K562 (cell line): ENCODE measurements at regions not wholly inside any gene's neighbourhood (a gene's known extent, or its start where the extent isn't known, plus 50 kb on each side); places are given as distances from the start of the nearest gene placed in this dataset.

Experiments used
- ATAC-seq: fragments of 200-7000 bp; cut with Tn5 transposase; 3 replicates; pipeline ENCODE4 v1.9.1; 2020; ENCODE audit warnings: moderate library complexity
- BruUV-seq: library from RNA; stranded (reverse); fragments of 400-500 nt; replicated peaks from 2 replicates; lab custom pipeline; 2021; lab: Mats Ljungman, UMichigan
- CTCF ChIA-PET: fragments of 300-600 bp; formaldehyde crosslinking; extraction: SDS; loops from one replicate; lab custom pipeline; 2021; ENCODE audit warnings: low intra/inter-chr PET ratio; lab: Yijun Ruan, JAX
- POLR2A ChIA-PET: fragments of 300-600, 350-650 bp; sonication (Branson Sonifier 250); formaldehyde crosslinking; extraction: SDS; loops from one replicate; lab custom pipeline; 2021; ENCODE audit warnings: antibody characterized with exemption, inconsistent platforms; lab: Yijun Ruan, JAX
- DNase-seq, 4 experiments: peaks; one replicate each; pipeline versions ENCODE4 v3.0.0 to v3.0.0-alpha.2; 2011 to 2018; ENCODE audit warnings: low spot score in 3 of 4, mixed read lengths in 3 of 4; ENCODE audit errors: extremely low read depth in 1 of 4
- FAIRE-seq: peaks from 2 replicates; lab custom pipeline; 2011; peaks lifted over from hg19 to GRCh38; lab: Jason Lieb, UNC
- H2AFZ ChIP-seq: 2 replicates; pipeline ENCODE4 v1.6.0; 2011; ENCODE audit warnings: low read depth, low read length, control low read depth, inconsistent platforms
- H3K27ac ChIP-seq: fragments of 200-600 bp; 3 replicates; pipeline ENCODE4 v1.8.0; 2011; ENCODE audit warnings: low read depth, mild to moderate bottlenecking, control low read depth, inconsistent platforms, low read length, moderate library complexity, mixed read lengths; ENCODE audit errors: extremely low read depth
- H3K27me3 ChIP-seq, 2 experiments: fragments of 300-600 bp in 1 of 2; 2 replicates in 1 of 2; 3 replicates in 1 of 2; pipeline versions ENCODE4 v1.6.0 to v1.8.0; 2011; ENCODE audit warnings: inconsistent platforms in 2 of 2, low read length in 2 of 2, mild to moderate bottlenecking in 1 of 2, mixed read lengths in 1 of 2, moderate library complexity in 1 of 2; ENCODE audit not compliant: control insufficient read depth in 2 of 2, insufficient read depth in 2 of 2
- H3K36me3 ChIP-seq: fragments of 300-600 bp; 3 replicates; pipeline ENCODE4 v1.8.0; 2011; ENCODE audit warnings: mild to moderate bottlenecking, low read length, inconsistent platforms; ENCODE audit not compliant: control insufficient read depth, insufficient read depth
- H3K4me1 ChIP-seq, 2 experiments: fragments of 200-600 bp in 1 of 2; replicated peaks in 1 of 2; 2 replicates in 1 of 2; 3 replicates in 1 of 2; pipeline versions ENCODE4 v1.5.1 to v1.8.0; 2011; ENCODE audit warnings: inconsistent platforms in 2 of 2, low read length in 2 of 2, mild to moderate bottlenecking in 1 of 2, mixed read lengths in 1 of 2, moderate library complexity in 1 of 2; ENCODE audit not compliant: control insufficient read depth in 2 of 2, insufficient read depth in 2 of 2
- H3K4me2 ChIP-seq: 2 replicates; pipeline ENCODE4 v1.6.1; 2011; ENCODE audit warnings: low read length, control low read depth, inconsistent platforms, mixed read lengths; ENCODE audit not compliant: insufficient read depth
- H3K4me3 ChIP-seq: fragments of 200-600 bp; sonication (generic), shearing (Covaris generic); 2 replicates; pipeline ENCODE4 v1.5.1; 2016; ENCODE audit warnings: control low read depth, inconsistent platforms
- H3K79me2 ChIP-seq: fragments of 200-600 bp; 3 replicates; pipeline ENCODE4 v1.8.0; 2011; ENCODE audit warnings: low read length, inconsistent platforms; ENCODE audit not compliant: control insufficient read depth, insufficient read depth
- H3K9ac ChIP-seq, 2 experiments: 2 replicates each; pipeline versions ENCODE4 v1.6.0 to v1.6.1; 2011; ENCODE audit warnings: low read depth in 2 of 2, low read length in 2 of 2, control low read depth in 1 of 2, inconsistent platforms in 1 of 2, mild to moderate bottlenecking in 1 of 2, mixed read lengths in 1 of 2; ENCODE audit not compliant: insufficient read depth in 1 of 2
- H3K9me1 ChIP-seq: one replicate; pipeline ENCODE4 v1.6.0; 2011; ENCODE audit warnings: inconsistent platforms, mild to moderate bottlenecking, low read length, moderate library complexity; ENCODE audit not compliant: control insufficient read depth, insufficient read depth
- H3K9me3 ChIP-seq: replicated peaks from 2 replicates; pipeline ENCODE4 v1.5.1; 2011; ENCODE audit warnings: low read depth, low read length, inconsistent platforms; ENCODE audit not compliant: control insufficient read depth, insufficient read depth
- H4K20me1 ChIP-seq: replicated peaks from 2 replicates; pipeline ENCODE4 v1.6.1; 2011; ENCODE audit warnings: low read length, inconsistent platforms, mixed read lengths; ENCODE audit not compliant: control insufficient read depth, insufficient read depth
- CC2D1A ChIP-seq: fragments of 450-650 bp; IDR thresholded peaks from 2 replicates; pipeline ENCODE4 v1.6.1; 2017; ENCODE audit warnings: mild to moderate bottlenecking
- FOXM1 ChIP-seq, 2 experiments: fragments of 450-650 bp in 1 of 2; sonication (generic) in 1 of 2; formaldehyde crosslinking in 1 of 2; IDR thresholded peaks; 2 replicates each; pipeline versions ENCODE4 v1.6.1 to v1.9.0; 2017 to 2022; ENCODE audit warnings: low read depth in 2 of 2, mild to moderate bottlenecking in 2 of 2, missing genetic modification reagents in 1 of 2, moderate library complexity in 1 of 2
- HLTF ChIP-seq: fragments of 450-650 bp; IDR thresholded peaks from 2 replicates; pipeline ENCODE4 v1.6.1; 2016
- JUND ChIP-seq, 2 experiments: IDR thresholded peaks; 2 replicates in 1 of 2; 3 replicates in 1 of 2; pipeline ENCODE4 v1.6.1; 2011; ENCODE audit warnings: borderline replicate concordance in 2 of 2, low read depth in 2 of 2, low read length in 2 of 2, improper control_type of control experiment in 1 of 2, missing biosample characterization in 1 of 2, missing genetic modification characterization in 1 of 2, missing genetic modification reagents in 1 of 2
- KAT8 ChIP-seq: fragments of 450-650 bp; IDR thresholded peaks from 2 replicates; pipeline ENCODE4 v1.6.1; 2016; ENCODE audit warnings: low read depth, mild to moderate bottlenecking
- MTA1 ChIP-seq: fragments of 450-650 bp; IDR thresholded peaks from 2 replicates; pipeline ENCODE4 v1.6.1; 2017; ENCODE audit warnings: borderline replicate concordance
- NR2C1 ChIP-seq, 2 experiments: fragments of 450-650 bp; IDR thresholded peaks; 2 replicates each; pipeline ENCODE4 v1.6.1; 2017; ENCODE audit warnings: mild to moderate bottlenecking in 2 of 2, antibody characterized with exemption in 1 of 2, inconsistent platforms in 1 of 2, missing compliant biosample characterization in 1 of 2, missing genetic modification characterization in 1 of 2
- NRF1 ChIP-seq, 2 experiments: fragments of 450-650 bp; IDR thresholded peaks in 1 of 2; conservative IDR thresholded peaks in 1 of 2; 2 replicates each; pipeline ENCODE4 v1.6.1; 2014; ENCODE audit warnings: mild to moderate bottlenecking in 2 of 2
- PRPF4 ChIP-seq: fragments of 200-400 bp; formaldehyde crosslinking; IDR thresholded peaks from one replicate; pipeline ENCODE4 v1.6.1; 2017; ENCODE audit warnings: low read length, low read depth, mild to moderate bottlenecking; ENCODE audit not compliant: insufficient read depth, poor library complexity, severe bottlenecking
- TFAP4 ChIP-seq: sonication (generic); formaldehyde crosslinking; IDR thresholded peaks from 2 replicates; pipeline ENCODE4 v1.8.0; 2022; ENCODE audit warnings: missing genetic modification reagents, mild to moderate bottlenecking, moderate library complexity, borderline replicate concordance
- XRCC5 ChIP-seq: fragments of 200-400 bp; formaldehyde crosslinking; IDR thresholded peaks from 2 replicates; pipeline ENCODE4 v1.6.1; 2017; ENCODE audit warnings: low read depth, mild to moderate bottlenecking, low read length
- WGBS: fragments of 100-300 bp; shearing (Covaris generic); methylation state at CpG from one replicate; pipeline ENCODE4 v1.1.6; 2016; ENCODE audit warnings: low coverage, mixed read lengths; ENCODE audit not compliant: insufficient coverage; ENCODE audit errors: missing lambda C conversion rate; 5-methylcytosine and 5-hydroxymethylcytosine counted together
- in situ Hi-C: fragments of 300-500 bp; cut with MboI; formaldehyde crosslinking; loops from 4 replicates; pipeline ENCODE4 v1.15.0; 2018; ENCODE audit warnings: inconsistent platforms, mixed read lengths
- intact Hi-C: fragments of 100-400 bp; cut with micrococcal nuclease; formaldehyde crosslinking; loops from 2 replicates; pipeline ENCODE4 v1.14.2; 2022
- TF ChIP-seq, protein P1 (sequence below): sonication (generic); formaldehyde crosslinking; IDR thresholded peaks from 2 replicates; pipeline ENCODE4 v1.8.0; 2023; ENCODE audit warnings: mild to moderate bottlenecking, missing genetic modification reagents
- TF ChIP-seq, protein P2 (sequence below): sonication (generic); formaldehyde crosslinking; IDR thresholded peaks from 2 replicates; pipeline ENCODE4 v1.8.0; 2022; ENCODE audit warnings: mild to moderate bottlenecking, missing genetic modification reagents

DNA sequence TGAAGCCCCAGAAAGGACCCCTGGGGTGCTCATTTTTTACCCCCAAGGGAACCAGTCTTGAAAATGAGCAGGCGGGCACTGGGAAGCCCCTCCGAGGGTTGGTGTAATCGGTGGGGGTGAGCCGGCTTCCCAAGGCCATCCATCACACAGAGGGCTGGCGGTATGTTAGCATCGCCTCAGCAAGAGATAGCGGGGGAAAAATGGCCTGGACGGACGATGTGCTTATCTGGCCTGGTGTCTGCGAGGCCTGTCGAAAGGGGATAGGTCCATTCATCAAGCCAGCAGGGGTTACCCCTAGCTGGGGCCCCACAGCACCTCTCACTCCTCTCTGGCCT, 188.9 kb downstream of the IRF8 start:
- H3K27ac ChIP-seq: no peak overlapping the region
- no peaks in the 10 kb centered on the region for H3K4me1 ChIP-seq
- TF ChIP-seq MTA1 (no peak), CC2D1A (no peak), TFAP4 (CRISPR knock-in tag) (no peak), KAT8 (no peak), NRF1 (conservative IDR thresholded peaks at IDR 0.05 in 1 of 2, IDR thresholded peaks at IDR 0.05 in 1 of 2) (no peak), NR2C1 (IDR thresholded peaks at IDR 0.05) (no peak), NR2C1 (tag; IDR thresholded peaks at IDR 0.05) (no peak), HLTF (no peak), XRCC5 (no peak), PRPF4 (no peak), FOXM1 (IDR thresholded peaks at IDR 0.05; ENCODE audit: low read depth) (no peak), FOXM1 (CRISPR knock-in tag; IDR thresholded peaks at IDR 0.05; ENCODE audit: low read depth) (no peak), JUND (IDR thresholded peaks at IDR 0.05; ENCODE audit: borderline replicate concordance, low read depth, low read length) (no peak), JUND (tag; IDR thresholded peaks at IDR 0.05; ENCODE audit: borderline replicate concordance, low read depth, low read length) (no peak)
- TF ChIP-seq, protein P1, sequence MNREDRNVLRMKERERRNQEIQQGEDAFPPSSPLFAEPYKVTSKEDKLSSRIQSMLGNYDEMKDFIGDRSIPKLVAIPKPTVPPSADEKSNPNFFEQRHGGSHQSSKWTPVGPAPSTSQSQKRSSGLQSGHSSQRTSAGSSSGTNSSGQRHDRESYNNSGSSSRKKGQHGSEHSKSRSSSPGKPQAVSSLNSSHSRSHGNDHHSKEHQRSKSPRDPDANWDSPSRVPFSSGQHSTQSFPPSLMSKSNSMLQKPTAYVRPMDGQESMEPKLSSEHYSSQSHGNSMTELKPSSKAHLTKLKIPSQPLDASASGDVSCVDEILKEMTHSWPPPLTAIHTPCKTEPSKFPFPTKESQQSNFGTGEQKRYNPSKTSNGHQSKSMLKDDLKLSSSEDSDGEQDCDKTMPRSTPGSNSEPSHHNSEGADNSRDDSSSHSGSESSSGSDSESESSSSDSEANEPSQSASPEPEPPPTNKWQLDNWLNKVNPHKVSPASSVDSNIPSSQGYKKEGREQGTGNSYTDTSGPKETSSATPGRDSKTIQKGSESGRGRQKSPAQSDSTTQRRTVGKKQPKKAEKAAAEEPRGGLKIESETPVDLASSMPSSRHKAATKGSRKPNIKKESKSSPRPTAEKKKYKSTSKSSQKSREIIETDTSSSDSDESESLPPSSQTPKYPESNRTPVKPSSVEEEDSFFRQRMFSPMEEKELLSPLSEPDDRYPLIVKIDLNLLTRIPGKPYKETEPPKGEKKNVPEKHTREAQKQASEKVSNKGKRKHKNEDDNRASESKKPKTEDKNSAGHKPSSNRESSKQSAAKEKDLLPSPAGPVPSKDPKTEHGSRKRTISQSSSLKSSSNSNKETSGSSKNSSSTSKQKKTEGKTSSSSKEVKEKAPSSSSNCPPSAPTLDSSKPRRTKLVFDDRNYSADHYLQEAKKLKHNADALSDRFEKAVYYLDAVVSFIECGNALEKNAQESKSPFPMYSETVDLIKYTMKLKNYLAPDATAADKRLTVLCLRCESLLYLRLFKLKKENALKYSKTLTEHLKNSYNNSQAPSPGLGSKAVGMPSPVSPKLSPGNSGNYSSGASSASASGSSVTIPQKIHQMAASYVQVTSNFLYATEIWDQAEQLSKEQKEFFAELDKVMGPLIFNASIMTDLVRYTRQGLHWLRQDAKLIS: no peak
- TF ChIP-seq, protein P2, sequence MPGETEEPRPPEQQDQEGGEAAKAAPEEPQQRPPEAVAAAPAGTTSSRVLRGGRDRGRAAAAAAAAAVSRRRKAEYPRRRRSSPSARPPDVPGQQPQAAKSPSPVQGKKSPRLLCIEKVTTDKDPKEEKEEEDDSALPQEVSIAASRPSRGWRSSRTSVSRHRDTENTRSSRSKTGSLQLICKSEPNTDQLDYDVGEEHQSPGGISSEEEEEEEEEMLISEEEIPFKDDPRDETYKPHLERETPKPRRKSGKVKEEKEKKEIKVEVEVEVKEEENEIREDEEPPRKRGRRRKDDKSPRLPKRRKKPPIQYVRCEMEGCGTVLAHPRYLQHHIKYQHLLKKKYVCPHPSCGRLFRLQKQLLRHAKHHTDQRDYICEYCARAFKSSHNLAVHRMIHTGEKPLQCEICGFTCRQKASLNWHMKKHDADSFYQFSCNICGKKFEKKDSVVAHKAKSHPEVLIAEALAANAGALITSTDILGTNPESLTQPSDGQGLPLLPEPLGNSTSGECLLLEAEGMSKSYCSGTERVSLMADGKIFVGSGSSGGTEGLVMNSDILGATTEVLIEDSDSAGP: no peak
- H2AFZ ChIP-seq: no peak overlapping the region
- FAIRE-seq (no peak), DNase-seq (no peak), ATAC-seq (no peak)
- ChIA-PET POLR2A (no interaction called here), CTCF (no interaction called here)
- in situ Hi-C loops (no loop called here), intact Hi-C loops (no loop called here)
- no TSS peak for BruUV-seq
- no peaks in the 10 kb centered on the region for H3K9me1 ChIP-seq
- H3K4me2 ChIP-seq: no peak overlapping the region
- H3K36me3 ChIP-seq: no peaks in the 10 kb centered on the region
- WGBS: 0% methylated on average over 9 of the region's 11 CpGs
- no peak overlapping the region for H3K4me3 ChIP-seq
- H3K9ac ChIP-seq: no peak overlapping the region
- H3K79me2 ChIP-seq: no peaks in the 10 kb centered on the region
- no peaks in the 10 kb centered on the region for H3K9me3 ChIP-seq
- no peaks in the 10 kb centered on the region; the same call in 1 of the 2 replicates for H4K20me1 ChIP-seq
- H3K27me3 ChIP-seq: peaks cover 9 to 50% of the 10 kb centered on the region in 2 experiments; a peak in 3 of 5 replicates
